HG03103 (cell line): ENCODE measurements at regions not wholly inside any gene's neighbourhood (a gene's known extent, or its start where the extent isn't known, plus 50 kb on each side); places are given as distances from the start of the nearest gene placed in this dataset.

Experiments used
- ATAC-seq: cut with Tn5 transposase; IDR thresholded peaks from one replicate; pipeline ENCODE4 v1.9.1; 2021; ENCODE audit warnings: low read depth; ENCODE audit not compliant: unreplicated experiment

DNA sequence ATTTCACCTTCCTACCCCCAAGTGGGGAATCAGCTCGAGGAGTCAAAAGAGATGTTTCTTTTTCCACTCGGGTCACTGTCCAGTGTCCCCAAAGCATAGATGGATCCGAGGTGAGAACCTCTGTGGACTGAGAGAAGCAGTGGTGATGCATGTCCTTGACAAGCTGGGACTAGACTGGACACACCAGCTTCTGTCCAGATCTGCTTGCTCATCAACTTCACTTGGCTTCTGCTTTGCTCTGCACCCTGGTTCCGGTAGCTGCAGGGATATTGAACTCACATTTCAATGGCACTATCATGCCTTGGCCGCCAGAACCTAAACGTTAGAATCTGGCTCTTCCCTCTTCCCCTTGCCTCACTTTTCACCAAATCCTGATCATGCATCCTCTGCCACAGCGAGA is 50.3 kb upstream of the CXCL12 start:
- no peak for ATAC-seq

DNA sequence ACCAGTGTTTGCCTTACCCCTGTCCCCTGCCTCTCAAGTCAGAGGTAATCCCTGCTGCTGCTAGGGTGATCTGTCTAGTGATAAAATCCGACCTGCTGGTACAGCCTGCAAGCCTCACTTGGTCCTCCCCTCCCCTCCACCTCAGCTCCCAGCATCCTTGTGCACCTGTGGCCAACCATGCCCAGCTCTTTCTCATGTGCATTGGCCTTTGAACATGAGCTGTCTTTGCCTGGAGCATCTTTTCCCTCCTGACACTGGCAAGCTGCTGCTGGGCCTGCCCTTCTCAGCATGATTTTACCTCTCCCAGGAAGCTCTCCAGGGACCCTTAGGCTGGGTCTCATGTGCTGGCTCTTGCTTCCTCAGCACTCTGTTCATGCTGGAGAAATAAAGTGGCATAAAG is 51.3 kb upstream of the CXCL12 start:
- no peak for ATAC-seq

DNA sequence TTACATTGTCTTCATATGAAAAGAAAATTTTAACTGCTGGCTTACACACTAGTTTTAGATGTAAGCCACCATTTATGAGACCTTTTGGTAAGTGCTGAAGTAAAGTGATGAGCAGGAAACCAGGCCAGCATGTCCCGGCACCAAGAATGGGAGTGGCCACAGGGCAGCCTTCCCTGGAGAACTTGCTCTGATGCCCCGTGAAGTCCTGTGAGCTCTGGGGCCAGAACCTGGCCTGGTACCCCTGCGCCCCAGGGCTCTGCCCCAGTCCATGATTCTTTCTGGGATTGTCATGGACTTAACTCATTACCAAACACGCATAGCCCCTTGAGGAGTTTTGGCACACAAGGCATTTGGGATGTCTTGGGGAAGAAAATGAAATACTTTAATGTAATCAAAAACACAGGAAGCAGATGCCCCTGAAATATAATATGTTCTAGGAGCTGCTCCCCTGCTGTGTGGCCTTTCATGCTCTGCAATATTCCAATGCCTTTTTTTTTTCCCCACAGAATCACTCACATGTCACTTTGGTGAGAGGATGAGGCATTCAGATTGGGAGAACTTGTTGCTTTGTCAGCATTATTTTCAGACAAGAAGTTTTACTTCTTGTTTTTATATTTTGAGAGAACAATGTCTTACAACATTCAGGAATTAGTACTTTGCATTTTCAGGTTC is 53.1 kb upstream of the CXCL12 start:
- ATAC-seq: no peak

DNA sequence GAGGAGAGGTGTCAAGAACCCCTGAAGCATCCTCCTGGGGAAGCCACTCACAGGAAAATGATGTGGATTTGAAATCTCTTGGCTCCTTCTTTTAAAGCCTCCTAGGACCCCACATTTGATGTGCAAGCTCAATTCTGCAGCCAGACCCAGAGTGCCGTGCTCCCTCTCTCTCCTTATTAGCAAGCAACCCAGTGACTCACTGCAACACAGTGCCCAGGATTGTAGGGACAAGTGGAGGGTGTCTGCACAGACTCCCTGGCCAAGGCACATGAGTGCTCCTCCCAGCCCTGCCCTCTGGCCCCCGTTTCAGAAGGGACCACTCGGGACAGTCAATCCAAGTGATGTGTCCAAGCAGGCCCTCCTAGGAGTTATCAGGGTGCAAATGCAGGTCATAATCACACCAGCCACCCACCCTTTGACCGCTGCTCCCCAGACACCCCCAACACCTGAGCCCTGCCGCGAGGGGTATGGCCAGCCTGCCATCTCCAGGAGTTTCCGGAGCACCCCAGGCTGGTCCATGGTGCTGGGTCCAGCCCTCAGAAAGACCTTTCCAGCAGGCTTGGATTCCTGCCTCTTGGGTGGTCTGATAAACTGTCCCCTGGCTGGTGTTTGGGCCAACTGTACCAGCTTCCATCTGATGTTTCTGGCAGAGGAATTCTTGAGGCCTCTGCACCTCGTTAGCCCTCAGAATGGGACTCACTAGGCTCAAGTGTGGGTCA is 54.5 kb upstream of the CXCL12 start:
- no peak for ATAC-seq

DNA sequence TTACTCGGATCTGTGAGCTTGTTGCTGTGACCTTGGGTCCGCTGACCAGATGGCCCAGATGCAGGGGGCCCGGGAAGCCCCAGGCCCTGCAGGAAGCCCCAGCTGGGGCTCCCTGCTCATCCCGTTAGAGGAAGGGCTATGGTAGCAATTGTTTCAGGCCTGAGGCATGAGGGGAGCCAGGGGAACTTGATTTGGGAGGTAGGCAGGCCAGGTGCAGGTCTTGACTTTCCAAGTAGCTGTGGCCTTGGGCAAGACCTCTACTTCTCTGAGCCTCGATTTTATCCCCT is 55.0 kb upstream of the CXCL12 start:
- ATAC-seq: no peak

DNA sequence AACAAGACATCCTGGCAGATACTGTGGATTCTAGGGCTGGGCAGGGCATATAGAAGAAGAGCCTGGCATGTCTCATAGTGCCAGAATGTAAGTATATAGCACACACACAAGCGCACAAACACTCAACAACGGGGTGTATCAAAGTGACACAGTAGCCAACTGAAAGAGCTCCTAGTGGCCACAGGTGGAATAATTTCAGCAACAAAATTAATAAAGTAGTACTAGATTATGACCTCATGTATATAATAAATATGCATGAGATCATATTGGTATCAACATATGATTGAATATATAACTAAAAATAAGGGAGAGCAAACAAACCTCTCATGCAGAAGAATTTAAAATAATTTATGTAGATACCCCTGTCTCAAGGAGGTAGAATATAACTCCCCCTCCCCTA is 72.4 kb upstream of the CXCL12 start:
- no peak for ATAC-seq

DNA sequence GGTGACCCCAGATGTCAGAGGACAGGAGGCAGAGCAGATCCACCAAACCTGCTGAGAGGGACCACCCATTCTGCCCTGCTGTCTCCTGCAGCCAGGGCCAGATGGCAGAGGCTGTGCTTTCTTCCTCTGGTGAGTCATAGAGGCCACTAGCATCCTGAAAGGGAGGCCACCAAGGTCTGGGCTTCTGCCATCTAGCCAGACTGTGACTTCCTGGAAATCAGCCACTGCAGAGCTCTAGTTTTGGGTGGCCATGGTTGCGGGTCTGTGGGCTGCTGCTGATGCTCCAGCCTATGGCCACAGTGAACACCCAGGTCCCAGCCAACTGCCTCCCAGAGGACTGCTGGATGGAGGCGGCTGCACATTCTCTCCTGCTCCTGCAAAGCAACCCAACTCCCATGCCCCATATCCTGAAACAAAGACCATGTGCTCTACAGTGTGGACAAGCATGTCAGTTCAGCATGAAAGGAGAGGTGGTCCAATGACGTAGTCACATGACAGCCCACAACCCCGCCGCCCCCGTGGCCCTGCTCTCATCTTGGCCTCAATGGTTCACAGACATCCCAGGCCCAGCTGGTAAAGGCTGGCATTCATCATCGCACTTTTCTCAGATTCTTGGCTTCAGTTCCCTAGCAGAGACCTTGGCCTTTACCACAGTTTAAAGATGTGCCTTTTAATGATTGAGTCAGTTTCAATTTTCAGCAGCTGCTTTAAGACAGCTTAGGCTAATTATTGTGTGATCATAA is 73.9 kb upstream of the CXCL12 start:
- no peak for ATAC-seq

DNA sequence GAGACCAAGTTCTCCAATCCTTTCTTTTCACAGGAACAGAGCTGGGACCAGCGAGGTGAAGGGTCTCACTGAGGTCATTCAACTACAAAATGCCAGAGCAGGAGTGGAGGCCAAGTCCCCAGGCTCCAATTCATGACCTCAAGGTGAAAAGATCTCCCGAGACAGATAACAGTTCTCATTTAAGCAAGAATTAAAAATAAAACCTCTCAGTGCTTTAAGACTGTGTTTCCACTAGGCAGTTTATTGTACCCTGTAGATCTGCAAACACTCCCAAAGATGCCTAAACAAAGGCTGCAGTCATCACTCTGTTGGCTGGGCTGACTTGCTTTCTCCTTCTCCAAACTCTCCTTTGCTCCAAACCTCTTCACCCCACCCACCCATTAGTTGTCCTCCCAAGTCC is 74.8 kb upstream of the CXCL12 start:
- ATAC-seq: no peak

DNA sequence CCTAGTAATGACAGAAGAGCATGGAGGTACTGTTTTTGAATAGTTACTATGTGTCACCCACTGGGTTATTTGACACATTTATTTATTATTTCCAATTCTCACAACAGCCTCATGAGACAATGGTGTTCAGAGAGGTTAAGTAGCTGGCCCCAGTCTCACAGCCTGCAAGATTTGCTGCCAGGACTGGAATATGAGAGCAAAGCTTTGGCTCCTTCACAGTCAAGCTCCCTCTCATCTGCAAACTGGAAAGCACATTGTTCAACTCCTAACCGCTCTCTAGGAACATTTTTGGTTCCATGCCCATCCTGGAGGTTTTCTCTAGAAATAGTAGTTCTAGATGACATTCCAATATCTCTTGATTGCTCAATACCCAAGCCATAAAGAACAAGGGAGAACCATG is 75.5 kb upstream of the CXCL12 start:
- ATAC-seq: no peak

DNA sequence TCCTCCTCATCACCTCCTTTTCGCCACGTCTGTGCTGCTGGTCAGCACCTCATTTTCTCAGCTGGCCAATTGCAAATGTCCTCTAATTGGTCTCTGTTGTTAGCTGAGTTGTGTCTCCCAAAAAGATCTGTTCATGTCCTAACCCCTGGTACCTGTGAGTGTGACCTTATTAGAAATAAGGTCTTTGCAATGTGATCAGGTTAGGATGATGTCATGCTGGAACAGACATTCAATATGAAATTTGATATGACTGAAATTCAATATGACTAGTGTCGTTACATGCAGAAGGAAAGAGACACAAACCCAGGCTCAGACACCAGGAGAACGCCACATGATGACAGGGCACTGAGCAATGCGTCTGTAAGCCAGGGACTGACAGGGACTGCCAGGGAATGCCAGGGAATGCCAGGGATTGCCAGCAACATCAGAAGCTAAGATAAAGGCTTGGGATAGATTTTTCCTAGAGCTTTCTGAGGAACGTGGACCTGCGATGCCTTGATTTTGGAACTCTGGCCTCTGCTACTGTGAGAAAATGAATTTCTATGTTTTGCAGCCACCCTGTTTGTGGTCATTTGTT is 77.5 kb upstream of the CXCL12 start:
- no peak for ATAC-seq

DNA sequence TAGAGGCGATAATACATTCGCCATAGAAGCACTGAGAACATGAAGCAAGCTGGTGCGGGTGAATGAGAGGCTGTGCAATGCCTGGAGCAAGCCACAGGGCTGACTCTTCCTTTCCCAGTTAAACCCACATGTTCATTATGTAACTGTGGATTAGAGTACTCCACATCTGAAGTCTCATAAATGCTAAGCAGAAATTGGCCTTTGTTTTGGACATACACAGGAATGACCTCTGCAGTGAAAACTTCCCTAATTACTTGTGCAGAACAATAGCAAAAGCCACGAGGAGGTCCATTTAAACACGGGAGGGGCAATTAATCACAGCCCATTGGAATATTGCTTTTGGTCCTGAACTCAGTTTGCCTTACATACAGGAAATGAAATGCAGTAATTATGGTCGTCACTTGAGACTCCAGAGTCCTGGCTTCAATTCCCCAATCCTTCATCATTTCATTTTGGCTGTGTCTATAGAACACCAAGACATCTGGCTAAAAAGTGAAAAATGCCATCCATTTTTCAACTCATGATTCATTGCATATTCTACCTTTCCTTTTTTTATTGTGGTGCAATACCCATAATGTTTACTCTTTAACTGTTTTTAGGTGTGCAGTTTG is 78.7 kb upstream of the CXCL12 start:
- no peak for ATAC-seq

DNA sequence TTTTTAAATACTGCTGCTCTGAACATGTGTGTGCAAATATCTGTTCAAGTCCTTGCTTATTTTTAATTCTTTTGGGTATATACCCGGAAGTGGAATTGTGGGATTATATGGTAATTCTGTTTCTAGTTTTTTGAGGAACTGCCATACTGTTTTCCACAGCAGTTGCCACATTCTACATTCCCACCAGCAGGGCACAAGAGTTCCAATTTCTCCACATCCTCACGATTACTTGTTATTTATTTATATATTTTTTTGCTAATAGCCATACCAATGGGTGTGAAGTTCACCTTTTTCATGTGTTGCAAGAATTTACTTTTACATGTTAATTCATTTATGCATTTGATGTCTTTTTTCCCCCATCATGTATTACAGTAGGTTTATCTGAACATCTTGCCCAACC is 79.6 kb upstream of the CXCL12 start:
- no peak for ATAC-seq

DNA sequence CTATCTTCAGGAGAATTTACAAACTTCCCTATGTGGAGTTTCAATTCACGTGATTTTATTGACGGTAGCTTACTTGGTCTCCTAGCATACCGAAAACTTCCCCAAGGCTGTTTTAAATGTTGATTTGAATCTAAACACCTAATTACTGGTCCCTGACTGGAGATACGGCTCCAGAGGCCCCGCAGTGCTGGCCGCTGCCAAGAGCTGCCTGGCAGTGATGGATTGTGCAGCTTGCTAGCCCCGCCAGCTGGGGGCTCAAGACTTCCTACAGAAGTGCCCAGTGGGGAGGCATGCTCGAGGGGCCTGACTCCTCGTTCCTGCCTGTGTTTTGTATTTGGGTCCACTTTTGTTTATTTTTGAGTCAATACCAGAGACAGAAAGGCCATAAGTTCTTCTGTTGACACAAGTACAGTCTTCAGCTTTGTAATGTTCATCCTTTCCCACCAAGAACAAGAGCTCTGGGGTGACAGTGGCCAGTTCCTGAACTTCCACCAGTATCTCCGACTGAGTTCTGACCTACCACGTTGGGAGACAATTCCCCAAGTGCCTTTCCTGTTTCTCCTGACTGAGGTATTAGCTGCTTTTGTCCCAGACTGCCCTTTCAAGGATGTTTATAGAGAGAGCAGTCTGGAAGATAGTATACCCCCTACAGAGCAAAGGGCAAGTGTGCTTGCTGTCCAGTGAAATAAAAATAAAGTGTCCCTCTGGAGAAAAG is 80.7 kb upstream of the CXCL12 start:
- ATAC-seq: no peak

DNA sequence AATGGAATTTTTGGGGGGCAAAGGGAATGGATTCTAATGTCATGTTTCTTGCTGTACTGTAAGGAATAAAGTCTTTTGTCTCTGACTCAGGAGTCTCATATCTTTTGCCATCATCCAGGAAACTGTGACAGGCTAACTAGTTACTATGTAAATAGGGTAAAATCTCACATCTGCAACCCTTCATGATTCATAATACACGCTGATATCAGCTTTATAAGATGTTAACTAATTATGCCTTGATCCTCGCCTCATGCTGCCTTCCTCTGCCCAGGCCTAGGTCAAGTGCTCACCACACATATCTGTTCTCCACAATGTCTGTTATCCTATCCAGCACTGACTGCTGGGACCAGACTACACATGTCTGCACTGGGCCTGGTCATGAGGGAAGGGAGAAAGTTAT is 81.3 kb upstream of the CXCL12 start:
- no peak for ATAC-seq

DNA sequence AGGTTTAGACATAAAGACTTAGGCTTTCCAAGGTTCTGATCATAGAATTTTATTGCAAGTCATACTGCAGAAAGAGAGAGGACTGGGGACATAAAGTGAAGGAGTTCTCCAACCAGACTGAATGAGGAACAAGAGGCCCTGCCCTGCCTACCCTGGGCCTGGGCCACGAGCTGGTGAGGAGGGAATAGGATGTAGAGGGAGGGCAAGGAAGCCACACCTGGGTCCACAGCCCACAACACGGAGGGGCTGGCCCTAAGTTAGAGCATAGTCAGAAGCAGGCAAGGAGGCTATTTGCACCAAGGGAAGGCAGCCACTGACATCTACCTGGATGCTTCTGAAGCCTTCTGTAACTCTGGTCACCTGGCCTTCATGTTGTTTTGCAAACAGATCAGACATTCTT is 82.2 kb upstream of the CXCL12 start:
- no peak for ATAC-seq

DNA sequence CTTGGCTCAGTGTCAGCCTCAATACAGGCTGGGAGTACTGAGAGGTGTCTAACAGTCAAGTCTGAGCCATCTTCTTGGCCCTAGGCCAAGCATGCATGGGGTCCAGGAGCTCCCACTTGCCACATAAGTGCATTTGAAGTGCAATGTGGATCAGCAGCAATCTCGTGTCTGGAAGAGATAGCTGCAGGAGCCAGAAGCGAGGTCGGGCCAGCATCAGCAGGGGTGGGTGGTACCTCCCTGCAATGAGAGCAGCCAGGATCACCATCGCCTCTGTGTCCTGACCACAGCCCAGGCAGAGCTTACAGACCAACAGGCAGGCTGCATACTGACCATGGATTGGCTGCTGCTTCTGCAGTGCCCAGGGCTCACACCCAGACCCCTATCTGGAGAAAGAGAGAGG is 83.0 kb upstream of the CXCL12 start:
- no peak for ATAC-seq

DNA sequence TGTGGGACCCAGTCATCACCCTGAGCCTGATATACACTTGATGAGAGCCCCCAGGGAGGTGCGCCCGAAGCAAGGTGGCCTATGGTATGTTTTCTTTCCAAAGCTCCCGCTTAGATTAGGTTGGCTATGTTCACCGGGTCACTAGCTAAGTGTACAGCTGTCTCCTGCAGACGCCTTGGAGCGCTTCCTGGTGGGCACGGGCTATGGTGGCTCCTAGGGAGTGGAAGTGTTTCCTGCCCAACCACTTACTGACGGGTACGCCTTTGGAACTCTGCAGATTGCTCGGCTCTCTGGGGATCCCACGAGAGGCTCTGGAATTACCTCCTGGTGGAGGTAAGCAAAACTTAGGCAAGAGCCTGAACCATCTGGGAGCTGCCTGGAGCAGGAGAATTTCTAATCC is 83.6 kb upstream of the CXCL12 start:
- no peak for ATAC-seq

DNA sequence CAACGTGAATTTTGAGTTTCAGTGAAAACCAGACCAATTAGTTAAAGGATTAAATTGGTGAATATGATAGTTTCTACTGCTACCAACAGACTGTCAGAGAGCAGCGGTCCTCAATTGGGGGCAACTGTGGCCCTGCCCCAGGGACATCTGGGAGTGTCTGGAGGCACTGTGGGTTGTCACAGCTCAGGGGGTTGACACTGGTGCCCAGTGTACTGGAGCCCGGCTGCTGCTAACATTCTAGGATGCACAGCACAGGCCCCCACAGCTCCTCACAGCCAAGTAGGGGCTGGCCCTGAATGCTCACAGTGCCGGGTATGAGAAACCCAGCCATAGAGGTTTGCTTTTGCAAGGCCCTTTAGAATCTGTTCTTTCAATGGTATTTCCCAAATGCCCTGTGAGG is 84.1 kb upstream of the CXCL12 start:
- no peak for ATAC-seq

DNA sequence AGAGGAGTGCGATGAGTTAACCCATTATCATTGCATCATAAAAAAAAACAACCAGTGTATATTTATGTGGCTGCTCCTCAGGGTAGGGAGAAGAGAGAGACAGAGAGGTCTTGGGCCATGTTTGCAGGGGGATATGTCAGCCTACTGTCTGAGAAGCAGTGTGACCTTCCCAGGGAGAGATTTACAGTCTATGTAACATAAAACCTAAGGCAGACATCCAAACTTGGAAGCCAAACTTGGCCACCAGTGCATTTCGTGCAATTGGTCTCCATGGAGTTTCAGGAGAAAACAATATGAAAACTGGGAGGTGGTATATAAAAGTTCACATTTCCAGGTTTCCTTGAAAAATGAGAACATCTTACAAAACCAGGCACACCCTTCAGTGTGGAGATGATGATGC is 85.9 kb upstream of the CXCL12 start:
- no peak for ATAC-seq

DNA sequence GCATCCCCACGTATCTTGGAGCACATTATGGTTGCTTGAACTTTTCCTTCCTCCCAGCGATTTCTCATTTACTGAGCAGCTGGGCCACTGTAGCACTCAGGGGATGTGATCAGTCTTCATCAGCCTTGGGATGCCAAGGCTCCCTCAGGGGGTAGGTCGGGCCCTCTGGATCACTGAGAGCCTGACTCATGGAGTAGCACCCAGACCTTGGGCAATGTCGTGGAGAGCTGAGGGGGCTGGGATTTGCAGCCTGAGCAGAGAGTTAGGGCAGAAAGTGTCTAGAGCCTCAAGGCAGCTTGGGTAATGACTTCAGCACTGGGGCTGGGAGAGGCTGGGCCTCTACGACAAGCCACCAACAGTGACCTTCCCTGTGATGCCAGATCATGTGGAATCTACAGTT is 86.5 kb upstream of the CXCL12 start:
- no peak for ATAC-seq

DNA sequence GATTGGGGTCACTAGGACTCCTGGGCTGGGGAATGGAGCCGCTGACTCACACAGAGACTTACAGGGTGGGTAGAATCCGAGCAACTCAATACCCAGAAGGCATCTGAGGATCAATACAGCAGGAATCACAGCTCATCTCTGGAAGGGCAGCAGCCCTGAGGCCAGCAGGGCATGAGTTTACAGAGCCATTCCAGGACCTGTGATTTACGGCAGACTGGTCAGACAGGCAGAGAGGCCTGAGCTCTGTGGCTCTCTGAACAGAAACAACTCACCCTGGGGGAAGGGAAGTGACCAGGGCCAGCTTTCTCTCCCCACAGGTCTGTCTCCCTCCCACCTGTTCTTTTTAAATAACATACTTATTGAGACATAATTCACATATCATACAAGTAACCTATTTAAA is 88.2 kb upstream of the CXCL12 start:
- no peak for ATAC-seq
